ENCODE measurements at regions not wholly inside any gene's neighbourhood (a gene's known extent, or its start where the extent isn't known, plus 50 kb on each side); places are given as distances from the start of the nearest gene placed in this dataset.

GRCh38 chr21:22138297-22139016 lies 1140.2 kb downstream of the NCAM2 start:
- TF ChIP-seq CTCF (IDR thresholded peaks at IDR 0.05; ENCODE audit: low read depth, low read length) (no peak), EZH2phosphoT487 (IDR thresholded peaks at IDR 0.05; ENCODE audit: low read depth) (no peak)

Data from OCI-LY3 (cell line).